ENCODE measurements at regions not wholly inside any gene's neighbourhood (a gene's known extent, or its start where the extent isn't known, plus 50 kb on each side); places are given as distances from the start of the nearest gene placed in this dataset.

DNA sequence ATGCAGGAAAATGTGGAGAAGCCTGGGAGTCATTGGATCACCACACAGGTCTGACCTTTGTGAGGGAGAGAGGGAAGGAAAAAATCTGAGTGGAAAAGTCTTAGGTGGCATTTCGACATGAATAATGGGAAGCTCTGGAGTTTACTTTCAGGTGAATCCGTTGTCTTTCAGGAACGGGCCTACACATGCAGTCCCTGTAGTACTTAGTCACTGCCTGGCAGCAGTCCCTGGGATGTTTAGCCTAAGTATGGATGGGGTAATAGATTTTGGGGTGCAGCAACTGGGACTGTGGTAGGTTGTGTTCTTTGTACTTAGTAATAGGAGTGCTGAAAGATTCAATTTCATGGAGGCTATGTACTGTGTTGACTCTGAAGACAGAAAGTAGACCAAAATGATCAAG, 227.5 kb upstream of the EPHA3 start:
- TF ChIP-seq POLR2A (IDR thresholded peaks at IDR 0.05; ENCODE audit: low read length) = no peak
- no peak for TF ChIP-seq GATA1 (IDR thresholded peaks at IDR 0.05; ENCODE audit: low read depth, low read length)

Measured in erythroblast (primary cell).